Astrocyte (in vitro differentiated cells and primary cell): ENCODE measurements at regions not wholly inside any gene's neighbourhood (a gene's known extent, or its start where the extent isn't known, plus 50 kb on each side); places are given as distances from the start of the nearest gene placed in this dataset.

ENCODE experiments used
- CTCF ChIP-seq: IDR thresholded peaks from 2 replicates; pipeline ENCODE4 v1.5.1; 2011; ENCODE audit warnings: low read depth, mild to moderate bottlenecking, inconsistent platforms, low read length, moderate library complexity; ENCODE audit not compliant: insufficient read depth
- EZH2 ChIP-seq: IDR thresholded peaks from 2 replicates; pipeline ENCODE4 v1.6.1; 2012; ENCODE audit warnings: mild to moderate bottlenecking, low read length, inconsistent platforms; ENCODE audit not compliant: insufficient read depth

DNA sequence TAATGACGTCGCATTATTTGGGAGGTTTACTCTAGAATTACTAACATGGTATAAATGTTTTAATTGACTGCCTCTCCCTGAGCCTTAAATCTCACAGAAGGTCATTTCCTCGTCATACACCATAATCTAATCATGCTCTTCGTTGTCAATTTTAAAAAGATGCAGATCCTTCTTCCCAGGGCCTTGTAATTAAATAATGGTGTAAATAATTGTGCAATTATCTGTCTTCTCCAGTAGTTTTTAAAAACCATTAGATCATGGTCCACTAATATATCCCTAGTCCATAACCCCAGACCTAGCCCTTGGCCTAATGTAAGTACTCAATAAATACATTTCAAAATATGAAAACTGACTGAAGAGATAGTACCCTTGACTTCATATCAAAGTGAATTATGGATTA is 181.5 kb upstream of the GNAI1 start:
- TF ChIP-seq CTCF (no peak), EZH2 (no peak)
